ENCODE measurements at regions not wholly inside any gene's neighbourhood (a gene's known extent, or its start where the extent isn't known, plus 50 kb on each side); places are given as distances from the start of the nearest gene placed in this dataset.

GRCh38 chr2:207372483-207372882 lies 157.3 kb upstream of the CREB1 start:
- TF ChIP-seq EZH2 (IDR thresholded peaks at IDR 0.05; ENCODE audit: insufficient read depth, poor library complexity, severe bottlenecking), result no peak
- no peak for TF ChIP-seq EZH2phosphoT487 (IDR thresholded peaks at IDR 0.05; ENCODE audit: insufficient read depth, low read depth)
